Natural killer cell treated with Interleukin-12 subunit alpha and Interleukin-12 subunit beta and Interleukin-15 and Interleukin-18, amount 100 ng/mL, for 72 hours (primary cell): ENCODE measurements at regions not wholly inside any gene's neighbourhood (a gene's known extent, or its start where the extent isn't known, plus 50 kb on each side); places are given as distances from the start of the nearest gene placed in this dataset.
A peak's percentile ranks its signal among the peaks of the same experiment; 100 is the strongest.
"Not testable (repeated sequence)": the region's sequence is repeated elsewhere in the genome, so short reads cannot be mapped to it uniquely, and the experiment has no call there.

ENCODE experiments used
- ATAC-seq, 2 donors: fragments of 150-1000 bp; cut with Tn5 transposase in 1 of 2; sonication (Bioruptor Pico), chemical (Tn5 transposase) in 1 of 2; 2 replicates each; pipeline ENCODE4 v1.10.0; 2021
- DNase-seq: peaks from one replicate; pipeline ENCODE4 v3.0.0; 2022; ENCODE audit warnings: low spot score
- H3K27ac Mint-ChIP-seq, 2 donors: 1 replicate in 1 of 2; 2 replicates in 1 of 2; pipeline ENCODE4 v1.8.0; 2022; ENCODE audit warnings: mixed read lengths in 2 of 2, mild to moderate bottlenecking in 1 of 2, moderate library complexity in 1 of 2
- H3K27me3 Mint-ChIP-seq, 2 donors: 1 replicate in 1 of 2; 2 replicates in 1 of 2; pipeline ENCODE4 v1.8.0; 2022; ENCODE audit warnings: mixed read lengths in 2 of 2
- H3K36me3 Mint-ChIP-seq: one replicate; pipeline ENCODE4 v1.8.0; 2022; ENCODE audit warnings: mixed read lengths
- H3K4me1 Mint-ChIP-seq, 2 donors: 1 replicate in 1 of 2; 2 replicates in 1 of 2; pipeline ENCODE4 v1.8.0; 2022; ENCODE audit warnings: low read depth in 2 of 2, mixed read lengths in 2 of 2, mild to moderate bottlenecking in 1 of 2
- H3K4me3 Mint-ChIP-seq: one replicate; pipeline ENCODE4 v1.8.0; 2022; ENCODE audit warnings: mixed read lengths
- H3K9me3 Mint-ChIP-seq: 2 replicates; pipeline ENCODE4 v1.8.0; 2022; ENCODE audit warnings: mixed read lengths

GRCh38 chr14:88064841-88065240 lies 59.9 kb downstream of the GPR65 start:
- no peak overlapping the region for H3K4me3 Mint-ChIP-seq
- no peak overlapping the region for H3K27ac Mint-ChIP-seq
- H3K36me3 Mint-ChIP-seq = peaks cover 12% of the 10 kb centered on the region
- no peaks in the 10 kb centered on the region for H3K9me3 Mint-ChIP-seq
- H3K27me3 Mint-ChIP-seq = no peaks in the 10 kb centered on the region
- no peaks in the 10 kb centered on the region for H3K4me1 Mint-ChIP-seq
- DNase-seq (no peak), ATAC-seq (no peak)

GRCh38 chr14:88069677-88070076 lies 64.7 kb downstream of the GPR65 start:
- H3K27ac Mint-ChIP-seq = no peak overlapping the region
- DNase-seq = no peak
- H3K36me3 Mint-ChIP-seq = peaks cover 22% of the 10 kb centered on the region
- no peaks in the 10 kb centered on the region for H3K27me3 Mint-ChIP-seq
- no peak overlapping the region for H3K4me3 Mint-ChIP-seq
- ATAC-seq = no peak
- peaks cover 4% of the 10 kb centered on the region for H3K9me3 Mint-ChIP-seq
- no peaks in the 10 kb centered on the region for H3K4me1 Mint-ChIP-seq

- H3K27me3 Mint-ChIP-seq = no peaks in the 10 kb centered on the region
- peaks cover 9% of the 10 kb centered on the region for H3K36me3 Mint-ChIP-seq
- ATAC-seq = no peak
- no peak for DNase-seq
- no peak overlapping the region for H3K4me3 Mint-ChIP-seq
- no peak overlapping the region for H3K27ac Mint-ChIP-seq
- peaks cover 4% of the 10 kb centered on the region for H3K9me3 Mint-ChIP-seq
- peaks cover 0 to 4% of the 10 kb centered on the region in 2 donors for H3K4me1 Mint-ChIP-seq
Observed at GRCh38 chr14:88075269-88075981, 70.5 kb downstream of the GPR65 start.

- H3K36me3 Mint-ChIP-seq = no peaks in the 10 kb centered on the region
- H3K27me3 Mint-ChIP-seq = no peaks in the 10 kb centered on the region
- no peak overlapping the region for H3K4me3 Mint-ChIP-seq
- DNase-seq = no peak
- peaks cover 0 to 4% of the 10 kb centered on the region in 2 donors for H3K4me1 Mint-ChIP-seq
- no peak overlapping the region for H3K27ac Mint-ChIP-seq
- no peaks in the 10 kb centered on the region for H3K9me3 Mint-ChIP-seq
- ATAC-seq = peak in 1 of 2 donors; percentile 6
Observed at GRCh38 chr14:88078525-88078924, 73.6 kb downstream of the GPR65 start.

- Mint-ChIP-seq H3K36me3 (no peaks in the 10 kb centered on the region), H3K27ac (no peak overlapping the region), H3K4me1 (peaks cover 0 to 4% of the 10 kb centered on the region in 2 donors), H3K4me3 (no peak overlapping the region), H3K9me3 (no peaks in the 10 kb centered on the region), H3K27me3 (no peaks in the 10 kb centered on the region)
- DNase-seq = no peak
- no peak for ATAC-seq
Observed at GRCh38 chr14:88079624-88080023, 74.7 kb downstream of the GPR65 start.

GRCh38 chr14:88085736-88086135 lies 80.8 kb downstream of the GPR65 start:
- peaks cover 4% of the 10 kb centered on the region for H3K36me3 Mint-ChIP-seq

GRCh38 chr14:88089445-88089844 lies 84.5 kb downstream of the GPR65 start:
- no peaks in the 10 kb centered on the region for H3K9me3 Mint-ChIP-seq
- H3K27me3 Mint-ChIP-seq = no peaks in the 10 kb centered on the region
- H3K4me1 Mint-ChIP-seq = peaks cover 0 to 4% of the 10 kb centered on the region in 2 donors
- H3K36me3 Mint-ChIP-seq = peaks cover 4% of the 10 kb centered on the region
- H3K27ac Mint-ChIP-seq = no peak overlapping the region
- DNase-seq = no peak
- no peak overlapping the region for H3K4me3 Mint-ChIP-seq
- ATAC-seq = no peak

More at GRCh38 chr14:88085736-88086135, 80.8 kb downstream of the GPR65 start:
- H3K4me1 Mint-ChIP-seq = no peaks in the 10 kb centered on the region
- DNase-seq = no peak
- H3K4me3 Mint-ChIP-seq = no peak overlapping the region
- H3K27me3 Mint-ChIP-seq = no peaks in the 10 kb centered on the region
- no peak for ATAC-seq
- no peaks in the 10 kb centered on the region for H3K9me3 Mint-ChIP-seq
- H3K27ac Mint-ChIP-seq = no peak overlapping the region

GRCh38 chr14:88092529-88092928 lies 87.6 kb downstream of the GPR65 start:
- no peak overlapping the region for H3K4me3 Mint-ChIP-seq
- H3K4me1 Mint-ChIP-seq = peaks cover 0 to 4% of the 10 kb centered on the region in 2 donors
- H3K27me3 Mint-ChIP-seq = no peaks in the 10 kb centered on the region
- peaks cover under 1% of the 10 kb centered on the region for H3K36me3 Mint-ChIP-seq
- ATAC-seq (no peak), DNase-seq (no peak)
- no peak overlapping the region for H3K27ac Mint-ChIP-seq
- H3K9me3 Mint-ChIP-seq = no peaks in the 10 kb centered on the region

- Mint-ChIP-seq H3K27me3 (no peaks in the 10 kb centered on the region), H3K9me3 (no peaks in the 10 kb centered on the region), H3K4me3 (no peak overlapping the region), H3K4me1 (peaks cover 0 to 4% of the 10 kb centered on the region in 2 donors), H3K36me3 (no peaks in the 10 kb centered on the region), H3K27ac (no peak overlapping the region)
- DNase-seq (no peak), ATAC-seq (no peak)
Observed at GRCh38 chr14:88095791-88096190, 90.9 kb downstream of the GPR65 start.

GRCh38 chr14:88098163-88098562 lies 93.2 kb downstream of the GPR65 start:
- no peaks in the 10 kb centered on the region for H3K9me3 Mint-ChIP-seq
- no peak overlapping the region for H3K27ac Mint-ChIP-seq
- ATAC-seq (no peak), DNase-seq (no peak)
- no peaks in the 10 kb centered on the region for H3K4me1 Mint-ChIP-seq
- H3K4me3 Mint-ChIP-seq = no peak overlapping the region
- peaks cover 5% of the 10 kb centered on the region for H3K36me3 Mint-ChIP-seq
- no peaks in the 10 kb centered on the region for H3K27me3 Mint-ChIP-seq

- Mint-ChIP-seq H3K9me3 (peaks cover 3% of the 10 kb centered on the region), H3K27me3 (no peaks in the 10 kb centered on the region), H3K27ac (no peak overlapping the region), H3K36me3 (peaks cover 27% of the 10 kb centered on the region), H3K4me3 (no peak overlapping the region), H3K4me1 (no peaks in the 10 kb centered on the region)
- no peak for DNase-seq
- ATAC-seq = no peak
Observed at GRCh38 chr14:88104710-88105109, 99.8 kb downstream of the GPR65 start.

- Mint-ChIP-seq H3K4me1 (no peaks in the 10 kb centered on the region), H3K9me3 (peaks cover 3% of the 10 kb centered on the region), H3K27me3 (no peaks in the 10 kb centered on the region), H3K4me3 (no peak overlapping the region), H3K36me3 (peaks cover 27% of the 10 kb centered on the region), H3K27ac (no peak overlapping the region)
- ATAC-seq (no peak), DNase-seq (no peak)
Observed at GRCh38 chr14:88106377-88106776, 101.4 kb downstream of the GPR65 start.

GRCh38 chr14:88127669-88128068 lies 122.7 kb downstream of the GPR65 start:
- peaks cover 16% of the 10 kb centered on the region for H3K36me3 Mint-ChIP-seq
- not testable (repeated sequence) for H3K4me3 Mint-ChIP-seq, DNase-seq, H3K4me1 Mint-ChIP-seq, H3K27me3 Mint-ChIP-seq, ATAC-seq, H3K9me3 Mint-ChIP-seq, H3K27ac Mint-ChIP-seq

GRCh38 chr14:88128816-88129215 lies 123.9 kb downstream of the GPR65 start:
- no peak for DNase-seq
- no peak for ATAC-seq
- no peak overlapping the region for H3K27ac Mint-ChIP-seq
- peaks cover 16% of the 10 kb centered on the region for H3K36me3 Mint-ChIP-seq
- peaks cover 9% of the 10 kb centered on the region in 2 donors for H3K4me1 Mint-ChIP-seq
- no peak overlapping the region for H3K4me3 Mint-ChIP-seq
- H3K27me3 Mint-ChIP-seq = peaks cover 0 to 8% of the 10 kb centered on the region in 2 donors
- peaks cover 10% of the 10 kb centered on the region for H3K9me3 Mint-ChIP-seq
